RWPE2 (cell line): ENCODE measurements at regions not wholly inside any gene's neighbourhood (a gene's known extent, or its start where the extent isn't known, plus 50 kb on each side); places are given as distances from the start of the nearest gene placed in this dataset.

Experiments
- ATAC-seq: fragments of 200-7000 bp; cut with Tn5 transposase; 3 replicates; pipeline ENCODE4 v1.9.1; 2021; ENCODE audit warnings: low read depth
- DNase-seq: peaks from one replicate; pipeline ENCODE4 v3.0.0-alpha.2; 2020; ENCODE audit warnings: low spot score
- H3K27ac ChIP-seq: fragments of 450-650 bp; 2 replicates; pipeline ENCODE4 v1.5.1; 2017; ENCODE audit warnings: mild to moderate bottlenecking; ENCODE audit not compliant: poor library complexity, severe bottlenecking
- H3K27me3 ChIP-seq: fragments of 250-450 bp; sonication (Bioruptor Pico); 2 replicates; pipeline ENCODE4 v1.5.1; 2021; ENCODE audit warnings: mild to moderate bottlenecking, moderate library complexity; ENCODE audit not compliant: insufficient read depth, poor library complexity, severe bottlenecking
- H3K36me3 ChIP-seq: fragments of 250-450 bp; sonication (Bioruptor Pico); 2 replicates; pipeline ENCODE4 v1.5.1; 2020; ENCODE audit warnings: low read depth, mild to moderate bottlenecking, moderate library complexity
- H3K4me1 ChIP-seq: fragments of 250-450 bp; sonication (Bioruptor Pico); 2 replicates; pipeline ENCODE4 v1.5.1; 2021; ENCODE audit warnings: mild to moderate bottlenecking, moderate library complexity; ENCODE audit not compliant: insufficient read depth, poor library complexity, severe bottlenecking
- H3K4me3 ChIP-seq: fragments of 250-450 bp; sonication (Bioruptor Pico); 2 replicates; pipeline ENCODE4 v1.5.1; 2021; ENCODE audit warnings: mild to moderate bottlenecking, moderate library complexity; ENCODE audit not compliant: severe bottlenecking
- H3K9me3 ChIP-seq: fragments of 250-450 bp; sonication (Bioruptor Pico); 2 replicates; pipeline ENCODE4 v1.5.1; 2021; ENCODE audit warnings: mild to moderate bottlenecking, moderate library complexity; ENCODE audit not compliant: severe bottlenecking
- CTCF ChIP-seq: fragments of 450-650 bp; IDR thresholded peaks from one replicate; pipeline ENCODE4 v1.5.1; 2017; ENCODE audit warnings: mild to moderate bottlenecking, moderate library complexity; ENCODE audit not compliant: poor library complexity, severe bottlenecking

- Histone ChIP-seq H3K36me3 (no peaks in the 10 kb centered on the region), H3K9me3 (no peaks in the 10 kb centered on the region), H3K4me1 (peaks cover 45% of the 10 kb centered on the region), H3K27me3 (no peaks in the 10 kb centered on the region), H3K4me3 (no peak overlapping the region), H3K27ac (peak overlapping the region; percentile 26)
- ATAC-seq = peak; percentile 25; the same call in 1 of the 3 replicates
- TF ChIP-seq CTCF = no peak
- DNase-seq = peak; percentile 76
Observed at GRCh38 chr14:51337520-51337919, 97.5 kb downstream of the TMX1 start.

GRCh38 chr14:51341338-51341737 lies 101.3 kb downstream of the TMX1 start:
- no peak overlapping the region for H3K4me3 ChIP-seq
- H3K36me3 ChIP-seq = no peaks in the 10 kb centered on the region
- ATAC-seq = peak; percentile 13; the same call in 1 of the 3 replicates
- peaks cover 29% of the 10 kb centered on the region for H3K4me1 ChIP-seq
- H3K27me3 ChIP-seq = no peaks in the 10 kb centered on the region
- no peak for TF ChIP-seq CTCF
- DNase-seq = no peak
- H3K27ac ChIP-seq = peak overlapping the region; percentile 84
- no peaks in the 10 kb centered on the region for H3K9me3 ChIP-seq

- Histone ChIP-seq H3K4me3 (no peak overlapping the region), H3K9me3 (no peaks in the 10 kb centered on the region), H3K36me3 (no peaks in the 10 kb centered on the region), H3K27ac (peak overlapping the region; percentile 84), H3K27me3 (no peaks in the 10 kb centered on the region), H3K4me1 (peaks cover 25% of the 10 kb centered on the region)
- peak; percentile 91 for ATAC-seq
- TF ChIP-seq CTCF = no peak
- no peak for DNase-seq
Observed at GRCh38 chr14:51342226-51342625, 102.2 kb downstream of the TMX1 start.

GRCh38 chr14:51351997-51352396 lies 112.0 kb downstream of the TMX1 start:
- no peaks in the 10 kb centered on the region for H3K27me3 ChIP-seq
- no peak for TF ChIP-seq CTCF
- no peaks in the 10 kb centered on the region for H3K36me3 ChIP-seq
- H3K4me1 ChIP-seq = no peaks in the 10 kb centered on the region
- DNase-seq (no peak), ATAC-seq (no peak)
- no peaks in the 10 kb centered on the region for H3K9me3 ChIP-seq
- no peak overlapping the region for H3K27ac ChIP-seq
- no peak overlapping the region for H3K4me3 ChIP-seq

- no peak overlapping the region for H3K4me3 ChIP-seq
- H3K27me3 ChIP-seq = no peaks in the 10 kb centered on the region
- DNase-seq (no peak), ATAC-seq (no peak)
- H3K9me3 ChIP-seq = no peaks in the 10 kb centered on the region
- no peak for TF ChIP-seq CTCF
- peaks cover 6% of the 10 kb centered on the region for H3K4me1 ChIP-seq
- H3K36me3 ChIP-seq = no peaks in the 10 kb centered on the region
- H3K27ac ChIP-seq = no peak overlapping the region
Observed at GRCh38 chr14:51353901-51354300, 113.9 kb downstream of the TMX1 start.
